Small intestine (tissue), 7 donors: ENCODE measurements at regions not wholly inside any gene's neighbourhood (a gene's known extent, or its start where the extent isn't known, plus 50 kb on each side); places are given as distances from the start of the nearest gene placed in this dataset.

Source experiments
- DNase-seq, 2 donors: peaks; one replicate each; pipeline versions ENCODE4 v3.0.0 to v3.0.0-alpha.2; 2013
- FAIRE-seq: peaks from 2 replicates; lab custom pipeline; 2012; peaks lifted over from hg19 to GRCh38; lab: Jason Lieb, UNC
- H3K27ac ChIP-seq, 3 donors: one replicate each; pipeline ENCODE4 v1.5.1; 2013; ENCODE audit warnings: low read length in 2 of 3, mild to moderate bottlenecking in 2 of 3, control low read depth in 1 of 3, inconsistent platforms in 1 of 3, low read depth in 1 of 3, moderate library complexity in 1 of 3
- H3K27me3 ChIP-seq, 3 donors: one replicate each; pipeline ENCODE4 v1.6.1; 2013; ENCODE audit warnings: low read length in 3 of 3, inconsistent platforms in 1 of 3; ENCODE audit not compliant: control insufficient read depth in 3 of 3, insufficient read depth in 3 of 3
- H3K36me3 ChIP-seq, 3 donors: one replicate each; pipeline ENCODE4 v1.6.1; 2013; ENCODE audit warnings: low read length in 3 of 3, inconsistent platforms in 1 of 3, low read depth in 1 of 3, mild to moderate bottlenecking in 1 of 3, moderate library complexity in 1 of 3; ENCODE audit not compliant: control insufficient read depth in 3 of 3, insufficient read depth in 2 of 3
- H3K4me1 ChIP-seq, 3 donors: one replicate each; pipeline ENCODE4 v1.6.1; 2013; ENCODE audit warnings: low read length in 2 of 3, inconsistent platforms in 1 of 3, low read depth in 1 of 3, mild to moderate bottlenecking in 1 of 3, moderate library complexity in 1 of 3; ENCODE audit not compliant: control insufficient read depth in 3 of 3, insufficient read depth in 2 of 3
- H3K4me3 ChIP-seq, 3 donors: one replicate each; pipeline ENCODE4 v1.5.1; 2013; ENCODE audit warnings: low read length in 3 of 3, control low read depth in 1 of 3, inconsistent platforms in 1 of 3, low read depth in 1 of 3, mild to moderate bottlenecking in 1 of 3, moderate library complexity in 1 of 3
- H3K9me3 ChIP-seq, 2 donors: one replicate each; pipeline ENCODE4 v1.6.1; 2013; ENCODE audit warnings: low read depth in 1 of 2, low read length in 1 of 2; ENCODE audit not compliant: control insufficient read depth in 2 of 2, insufficient read depth in 1 of 2
- WGBS, 3 donors: extraction: QIAGEN DNeasy Blood & Tissue Kit; methylation state at CpG; one replicate each; pipeline ENCODE4 v1.1.7; 2013; 5-methylcytosine and 5-hydroxymethylcytosine counted together
- donor health status: healthy with polysubstance abuse.
- donor health status: control.
- donor health status: control.
- donor health status: Bipolar disorder and iron deficiency.
- donor health status: healthy.

DNA sequence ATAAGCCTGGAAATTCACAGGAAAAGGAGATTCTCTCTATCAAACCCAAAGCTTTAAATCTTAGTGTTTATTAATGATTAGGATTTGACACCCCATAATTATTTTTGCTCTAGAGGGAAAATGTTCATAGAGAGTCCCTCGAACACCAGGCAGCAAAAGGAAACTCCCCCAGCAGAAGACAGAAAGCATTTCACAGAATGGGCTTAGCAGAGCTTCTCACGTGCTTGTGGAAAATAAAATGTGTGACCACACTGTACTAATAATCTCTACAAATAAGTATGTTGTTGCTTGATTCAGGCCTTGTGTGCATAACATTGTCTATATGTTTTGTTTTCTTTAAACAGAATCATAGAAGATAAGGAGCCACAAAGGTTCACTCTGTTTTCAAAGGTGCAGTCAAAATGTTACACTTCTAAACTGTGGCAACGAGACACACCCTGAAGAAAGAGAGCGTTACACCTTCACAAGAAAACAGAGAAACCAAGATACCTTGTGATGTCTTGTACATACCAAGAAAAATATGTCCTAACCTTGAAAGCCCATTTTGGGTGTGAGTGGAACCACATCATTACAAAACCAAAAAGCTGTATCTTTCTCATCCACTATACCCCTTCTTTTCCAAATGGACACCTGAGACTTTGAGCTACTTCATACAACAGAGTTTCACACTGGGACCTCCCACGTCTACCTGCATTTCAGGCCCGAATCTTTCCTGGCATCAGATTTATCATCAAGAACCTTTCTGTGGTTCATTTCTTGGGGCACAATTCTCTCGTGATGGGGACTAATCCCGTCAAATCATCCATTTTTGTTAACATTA lies 282.5 kb downstream of the ETS1 start:
- FAIRE-seq (no peak), DNase-seq (peak in 1 of 2 donors; percentile 51)
- Histone ChIP-seq H3K9me3 (no peaks in the 10 kb centered on the region), H3K4me3 (no peak overlapping the region), H3K36me3 (no peaks in the 10 kb centered on the region), H3K4me1 (peaks cover 0 to 3% (median 0%) of the 10 kb centered on the region in 3 donors), H3K27ac (peak overlapping the region in 2 of 3 donors; percentile 41 to 57), H3K27me3 (no peaks in the 10 kb centered on the region)
- WGBS, 3 donors, result 75 to 83% (median 80%) methylated on average over 8 of the region's 8 CpGs

DNA sequence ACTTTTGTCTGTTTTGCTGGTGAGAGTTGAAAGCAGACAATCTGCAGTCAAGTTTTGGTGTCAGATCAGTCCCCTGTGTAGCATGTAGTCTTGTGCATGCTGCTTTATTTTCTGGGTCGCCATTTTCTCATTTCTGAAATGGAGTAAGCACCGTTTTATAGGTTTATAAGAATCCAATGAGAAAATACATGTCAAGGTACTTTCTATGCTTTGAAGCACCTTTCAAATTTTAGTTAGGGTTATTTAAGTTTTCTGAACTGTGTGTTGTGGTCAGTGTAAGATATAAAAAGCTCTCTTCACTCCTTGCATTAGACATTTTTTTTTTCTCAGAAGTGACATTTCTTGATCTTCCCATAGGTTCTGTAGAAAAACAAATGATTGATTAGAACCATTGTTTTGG lies 283.2 kb downstream of the ETS1 start:
- FAIRE-seq, result no peak
- H3K27ac ChIP-seq, result peak overlapping the region in 2 of 3 donors; percentile 41 to 72
- WGBS, 3 donors, result 77 to 92% (median 84%) methylated on average over 2 of the region's 2 CpGs

DNA sequence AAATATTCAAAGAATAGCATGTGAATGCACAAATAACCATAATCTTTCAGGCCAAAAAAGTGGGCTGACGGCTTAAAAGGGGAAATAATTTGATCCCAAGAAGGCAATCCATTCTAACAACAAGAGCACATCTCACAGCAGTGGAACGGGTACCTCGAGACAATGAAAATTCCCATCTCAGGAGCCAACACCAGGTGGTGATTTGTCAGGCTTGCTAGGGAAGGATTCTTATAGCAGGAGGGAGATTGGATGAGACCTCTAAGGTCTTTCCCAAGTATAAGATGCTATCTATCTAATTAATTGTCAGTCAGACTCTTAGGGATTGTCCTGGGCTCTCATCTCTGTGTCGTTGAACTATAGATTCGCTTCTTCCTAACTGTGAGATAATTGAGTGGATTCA lies 284.0 kb downstream of the ETS1 start:
- WGBS, 3 donors, result 91 to 93% (median 93%) methylated on average over 5 of the region's 5 CpGs
- H3K4me1 ChIP-seq, result peaks cover 0 to 10% (median 9%) of the 10 kb centered on the region in 3 donors
- H3K36me3 ChIP-seq, result no peaks in the 10 kb centered on the region
- no peak for DNase-seq
- no peak overlapping the region for H3K4me3 ChIP-seq
- no peaks in the 10 kb centered on the region for H3K27me3 ChIP-seq
- FAIRE-seq, result no peak
- H3K27ac ChIP-seq, result peak overlapping the region in 2 of 3 donors; percentile 41 to 76
- no peaks in the 10 kb centered on the region for H3K9me3 ChIP-seq

More for the DNA sequence above, 283.2 kb downstream of the ETS1 start:
- no peak for DNase-seq
- no peaks in the 10 kb centered on the region for H3K27me3 ChIP-seq
- H3K36me3 ChIP-seq, result no peaks in the 10 kb centered on the region
- H3K4me3 ChIP-seq, result no peak overlapping the region
- peaks cover 0 to 4% (median 3%) of the 10 kb centered on the region in 3 donors for H3K4me1 ChIP-seq
- H3K9me3 ChIP-seq, result no peaks in the 10 kb centered on the region

DNA sequence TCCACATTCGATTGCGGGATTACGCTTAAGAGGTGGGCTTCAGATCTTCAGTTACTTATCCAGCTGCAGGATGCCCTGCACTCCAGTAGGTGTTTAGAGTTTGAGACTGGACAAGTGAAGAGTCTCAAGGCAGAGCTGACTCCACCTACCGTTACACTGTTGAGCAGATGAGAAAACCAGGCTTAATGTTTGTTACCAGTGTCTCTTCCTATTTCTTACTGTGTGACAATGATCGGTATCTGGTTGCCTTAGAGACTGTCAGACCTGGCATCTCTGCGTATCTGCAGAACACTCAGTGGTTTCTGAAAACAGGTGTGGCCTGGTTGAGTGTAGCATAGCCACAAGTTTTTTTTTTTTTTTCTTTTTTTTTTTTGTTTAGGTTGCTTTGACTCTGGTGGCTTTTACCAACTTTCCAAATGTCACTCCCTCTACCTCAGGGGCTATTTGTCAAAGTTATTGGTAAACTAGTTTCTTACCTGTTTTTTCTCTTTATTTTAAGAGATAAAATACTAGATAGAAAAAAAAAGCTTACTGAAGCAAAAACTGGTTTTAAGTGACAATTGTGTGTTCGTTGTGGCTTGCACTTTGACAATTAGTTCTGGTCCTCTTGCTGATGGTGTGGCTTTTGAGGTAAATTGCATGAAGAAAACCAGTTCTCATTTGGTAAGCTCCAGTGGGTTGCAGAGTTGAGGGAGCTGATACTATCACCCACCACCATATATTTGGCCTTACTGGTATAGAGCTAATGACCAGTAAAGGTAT lies 284.8 kb downstream of the ETS1 start:
- FAIRE-seq (no peak), DNase-seq (peak in 1 of 2 donors; percentile 73)
- H3K27me3 ChIP-seq, result no peaks in the 10 kb centered on the region
- H3K4me1 ChIP-seq, result peaks cover 0 to 11% (median 11%) of the 10 kb centered on the region in 3 donors
- no peaks in the 10 kb centered on the region for H3K36me3 ChIP-seq
- H3K4me3 ChIP-seq, result no peak overlapping the region
- 68 to 79% (median 79%) methylated on average over 7 of the region's 7 CpGs for WGBS, 3 donors
- H3K27ac ChIP-seq, result peak overlapping the region in 2 of 3 donors; percentile 72 to 73
- no peaks in the 10 kb centered on the region for H3K9me3 ChIP-seq

DNA sequence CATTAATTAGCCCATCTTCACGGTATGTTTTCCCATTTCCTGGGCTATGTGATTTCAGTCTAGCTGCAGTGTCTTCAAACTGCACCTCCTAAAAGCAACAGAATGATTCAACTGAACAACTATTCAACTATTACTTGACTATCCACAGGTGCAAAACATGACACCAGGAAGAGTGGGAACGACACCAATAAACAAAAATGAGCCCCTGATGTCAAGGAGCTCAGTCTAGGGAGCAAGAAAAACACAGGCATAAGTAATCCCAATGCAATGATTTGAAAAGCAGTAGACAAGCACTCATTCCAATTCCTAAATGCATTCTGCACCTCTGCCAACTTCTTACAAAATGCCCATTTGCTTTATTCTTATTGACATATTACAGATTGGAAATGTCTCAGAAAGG lies 285.6 kb downstream of the ETS1 start:
- Histone ChIP-seq H3K27me3 (no peaks in the 10 kb centered on the region), H3K27ac (peak overlapping the region in 2 of 3 donors; percentile 70 to 73), H3K9me3 (no peaks in the 10 kb centered on the region), H3K36me3 (no peaks in the 10 kb centered on the region), H3K4me3 (no peak overlapping the region), H3K4me1 (peaks cover 0 to 12% (median 11%) of the 10 kb centered on the region in 3 donors)
- FAIRE-seq, result no peak
- WGBS, 3 donors, result 77 to 84% (median 81%) methylated on average over 2 of the region's 2 CpGs
- no peak for DNase-seq

DNA sequence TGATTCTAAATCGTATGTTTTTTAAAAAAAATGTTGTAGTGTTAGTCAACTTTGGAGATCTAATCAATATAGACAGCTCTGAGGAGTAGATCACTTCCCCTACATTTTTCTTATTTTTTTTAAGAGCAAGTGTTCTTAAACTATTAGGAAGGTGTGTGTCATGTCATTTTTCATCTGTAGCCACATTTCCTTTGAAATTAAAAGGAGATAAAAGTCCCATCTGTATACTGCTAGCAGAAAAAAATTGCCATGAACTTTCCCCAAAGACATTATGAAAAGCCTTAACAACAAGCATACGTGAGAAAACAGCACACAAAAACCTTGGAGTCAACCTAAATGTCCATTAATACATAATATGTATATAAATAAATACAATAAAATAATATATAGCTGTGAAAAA lies 286.6 kb downstream of the ETS1 start:
- Histone ChIP-seq H3K36me3 (no peaks in the 10 kb centered on the region), H3K9me3 (no peaks in the 10 kb centered on the region), H3K27ac (no peak overlapping the region), H3K4me3 (no peak overlapping the region), H3K4me1 (peaks cover 0 to 16% (median 14%) of the 10 kb centered on the region in 3 donors), H3K27me3 (no peaks in the 10 kb centered on the region)
- WGBS, 3 donors, result 73 to 84% (median 81%) methylated on average over 2 of the region's 2 CpGs
- no peak for FAIRE-seq
- no peak for DNase-seq

DNA sequence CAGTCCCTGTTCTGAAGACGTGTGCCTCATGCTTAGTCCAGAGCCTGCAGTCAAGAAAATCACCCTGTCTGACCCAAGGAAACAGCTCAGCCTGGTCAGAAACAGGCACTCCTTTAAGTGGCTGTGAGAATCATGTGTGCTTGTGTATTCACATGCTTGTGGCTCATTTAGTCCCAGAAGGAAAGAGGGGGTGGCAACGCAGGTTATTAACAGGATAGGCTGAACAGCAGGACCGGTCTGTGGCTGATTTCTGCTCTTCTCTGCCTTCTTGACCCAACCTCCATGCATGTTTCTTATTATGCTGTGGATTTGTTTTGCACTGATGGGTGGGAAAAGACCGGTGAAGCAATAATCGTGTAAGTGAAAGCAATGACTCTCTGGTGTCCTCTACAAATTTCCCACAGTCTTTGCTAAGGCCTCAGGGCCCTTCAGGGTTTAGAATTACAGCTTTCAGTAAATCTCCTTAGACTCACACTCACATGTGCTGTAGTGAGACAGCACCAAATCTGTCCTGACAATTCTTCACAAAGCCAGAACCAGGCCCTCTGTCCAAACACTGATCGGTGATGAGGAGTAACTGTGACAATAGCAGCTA lies 288.1 kb downstream of the ETS1 start:
- Histone ChIP-seq H3K27ac (peak overlapping the region; percentile 43 to 55 (median 48)), H3K9me3 (no peaks in the 10 kb centered on the region), H3K4me1 (peaks cover 0 to 24% (median 16%) of the 10 kb centered on the region in 3 donors), H3K4me3 (no peak overlapping the region), H3K36me3 (no peaks in the 10 kb centered on the region), H3K27me3 (no peaks in the 10 kb centered on the region)
- WGBS, 3 donors, result 64 to 86% (median 79%) methylated on average over 6 of the region's 6 CpGs
- FAIRE-seq, result no peak
- peak in 1 of 2 donors; percentile 15 for DNase-seq

DNA sequence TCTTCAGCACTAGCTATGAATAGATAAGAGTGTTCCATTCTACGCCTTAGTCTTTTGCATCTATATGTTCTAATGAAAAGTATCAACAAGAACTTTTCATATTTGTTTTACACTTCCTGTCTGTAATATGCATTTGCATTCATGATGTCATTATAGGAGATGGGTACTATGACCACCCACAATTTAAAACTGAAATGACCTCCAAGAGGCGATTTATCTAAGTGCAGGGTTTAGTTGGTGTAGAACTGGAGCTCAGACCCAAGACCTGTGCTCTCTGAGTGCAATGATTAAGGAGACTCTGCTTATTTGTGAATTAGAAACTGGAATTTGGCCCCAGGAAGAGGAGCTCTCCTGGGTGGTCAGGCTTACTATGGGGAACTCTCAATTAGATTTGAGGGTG lies 289.1 kb downstream of the ETS1 start:
- H3K4me1 ChIP-seq, result peaks cover 0 to 31% (median 16%) of the 10 kb centered on the region in 3 donors
- no peak for FAIRE-seq
- 82 to 93% (median 83%) methylated on average over 2 of the region's 2 CpGs for WGBS, 3 donors
- peak overlapping the region; percentile 1 to 64 (median 21) for H3K27ac ChIP-seq
- no peaks in the 10 kb centered on the region for H3K27me3 ChIP-seq
- no peak overlapping the region for H3K4me3 ChIP-seq
- H3K36me3 ChIP-seq, result no peaks in the 10 kb centered on the region
- H3K9me3 ChIP-seq, result no peaks in the 10 kb centered on the region
- DNase-seq, result no peak
